ENCODE measurements at regions not wholly inside any gene's neighbourhood (a gene's known extent, or its start where the extent isn't known, plus 50 kb on each side); places are given as distances from the start of the nearest gene placed in this dataset.

- Mint-ChIP-seq H3K36me3 (ENCODE audit: low read depth) (no peaks in the 10 kb centered on the region), H3K4me3 (no peak overlapping the region), H3K27ac (no peak overlapping the region), H3K9me3 (no peaks in the 10 kb centered on the region), H3K4me1 (no peaks in the 10 kb centered on the region), H3K27me3 (ENCODE audit: insufficient read depth) (no peaks in the 10 kb centered on the region)
- Histone ChIP-seq H3K4me1 (ENCODE audit: control insufficient read depth, insufficient read depth, low read length) (no peaks in the 10 kb centered on the region), H3K36me3 (ENCODE audit: control insufficient read depth, insufficient read depth, low read length) (no peaks in the 10 kb centered on the region), H3K4me3 (ENCODE audit: low read length) (no peak overlapping the region), H3K27me3 (ENCODE audit: control insufficient read depth, insufficient read depth, low read length, poor library complexity, severe bottlenecking) (no peaks in the 10 kb centered on the region), H3K27ac (ENCODE audit: low read depth, low read length) (no peak overlapping the region), H3K9ac (ENCODE audit: extremely low read depth, low read length, poor library complexity, severe bottlenecking) (no peak overlapping the region), H3K9me3 (ENCODE audit: control insufficient read depth, low read length) (no peaks in the 10 kb centered on the region)
- 84% methylated on average over 3 of the region's 3 CpGs; no CpG with 5 or more reads in 1 of the 2 experiments for WGBS, 2 experiments (ENCODE audit: insufficient coverage in 1 of 2, insufficient read length in 1 of 2)
- no peak for TF ChIP-seq CTCF (conservative IDR thresholded peaks at IDR 0.05)
- DNase-seq = no peak
These were observed 816.6 kb downstream of the SATB2 start for GRCh38 chr2:198641161-198641560.

- Mint-ChIP-seq H3K27me3 (ENCODE audit: insufficient read depth) (no peaks in the 10 kb centered on the region), H3K4me3 (no peak overlapping the region), H3K36me3 (ENCODE audit: low read depth) (no peaks in the 10 kb centered on the region), H3K9me3 (no peaks in the 10 kb centered on the region), H3K4me1 (no peaks in the 10 kb centered on the region), H3K27ac (no peak overlapping the region)
- no peaks in the 10 kb centered on the region for H3K9me3 ChIP-seq (ENCODE audit: control insufficient read depth, low read length)
- DNase-seq = no peak
- H3K9ac ChIP-seq (ENCODE audit: extremely low read depth, low read length, poor library complexity, severe bottlenecking) = no peak overlapping the region
- no peaks in the 10 kb centered on the region for H3K36me3 ChIP-seq (ENCODE audit: control insufficient read depth, insufficient read depth, low read length)
- 85 to 100% methylated on average over 1 to 2 of the region's 2 CpGs for WGBS, 2 experiments (ENCODE audit: insufficient coverage in 1 of 2, insufficient read length in 1 of 2)
- no peaks in the 10 kb centered on the region for H3K27me3 ChIP-seq (ENCODE audit: control insufficient read depth, insufficient read depth, low read length, poor library complexity, severe bottlenecking)
- no peak overlapping the region for H3K4me3 ChIP-seq (ENCODE audit: low read length)
- H3K4me1 ChIP-seq (ENCODE audit: control insufficient read depth, insufficient read depth, low read length) = no peaks in the 10 kb centered on the region
- TF ChIP-seq CTCF (conservative IDR thresholded peaks at IDR 0.05) = no peak
- H3K27ac ChIP-seq (ENCODE audit: low read depth, low read length) = no peak overlapping the region
These were observed 817.3 kb downstream of the SATB2 start for GRCh38 chr2:198640463-198640862.

- Mint-ChIP-seq H3K4me1 (no peaks in the 10 kb centered on the region), H3K4me3 (no peak overlapping the region), H3K36me3 (ENCODE audit: low read depth) (no peaks in the 10 kb centered on the region), H3K9me3 (no peaks in the 10 kb centered on the region), H3K27me3 (ENCODE audit: insufficient read depth) (no peaks in the 10 kb centered on the region), H3K27ac (no peak overlapping the region)
- no peak for TF ChIP-seq CTCF (conservative IDR thresholded peaks at IDR 0.05)
- WGBS, 2 experiments (ENCODE audit: insufficient coverage in 1 of 2, insufficient read length in 1 of 2) = 91% methylated on average over 1 of the region's 1 CpG; no CpG with 5 or more reads in 1 of the 2 experiments
- Histone ChIP-seq H3K27ac (ENCODE audit: low read depth, low read length) (no peak overlapping the region), H3K27me3 (ENCODE audit: control insufficient read depth, insufficient read depth, low read length, poor library complexity, severe bottlenecking) (no peaks in the 10 kb centered on the region), H3K9ac (ENCODE audit: extremely low read depth, low read length, poor library complexity, severe bottlenecking) (no peak overlapping the region), H3K4me3 (ENCODE audit: low read length) (no peak overlapping the region), H3K36me3 (ENCODE audit: control insufficient read depth, insufficient read depth, low read length) (no peaks in the 10 kb centered on the region), H3K4me1 (ENCODE audit: control insufficient read depth, insufficient read depth, low read length) (no peaks in the 10 kb centered on the region), H3K9me3 (ENCODE audit: control insufficient read depth, low read length) (no peaks in the 10 kb centered on the region)
- no peak for DNase-seq
These were observed 818.2 kb downstream of the SATB2 start for GRCh38 chr2:198639580-198639979.

All from endodermal cell (in vitro differentiated cells).